ENCODE measurements at regions not wholly inside any gene's neighbourhood (a gene's known extent, or its start where the extent isn't known, plus 50 kb on each side); places are given as distances from the start of the nearest gene placed in this dataset.

DNA sequence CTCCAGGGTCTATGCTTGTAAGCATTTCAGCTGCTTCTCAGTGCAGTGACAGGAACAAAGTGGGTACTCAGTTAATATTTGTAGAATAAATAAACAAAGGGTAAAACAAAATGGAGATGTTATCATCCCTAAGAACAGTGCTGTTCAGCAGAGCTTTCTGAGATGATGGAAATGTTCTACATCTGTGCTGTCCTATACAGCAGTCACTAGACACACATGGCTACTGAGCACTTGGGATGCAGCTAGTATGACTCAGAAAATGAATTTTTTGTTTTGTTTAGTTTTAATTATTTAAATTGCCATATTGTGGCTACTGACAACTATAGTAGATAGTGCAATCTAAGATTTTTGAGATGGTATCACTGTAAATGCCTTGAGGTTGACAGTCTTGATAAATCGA, 283.8 kb upstream of the ADAMTS9 start:
- CTCF ChIA-PET = no interaction called here

DNA sequence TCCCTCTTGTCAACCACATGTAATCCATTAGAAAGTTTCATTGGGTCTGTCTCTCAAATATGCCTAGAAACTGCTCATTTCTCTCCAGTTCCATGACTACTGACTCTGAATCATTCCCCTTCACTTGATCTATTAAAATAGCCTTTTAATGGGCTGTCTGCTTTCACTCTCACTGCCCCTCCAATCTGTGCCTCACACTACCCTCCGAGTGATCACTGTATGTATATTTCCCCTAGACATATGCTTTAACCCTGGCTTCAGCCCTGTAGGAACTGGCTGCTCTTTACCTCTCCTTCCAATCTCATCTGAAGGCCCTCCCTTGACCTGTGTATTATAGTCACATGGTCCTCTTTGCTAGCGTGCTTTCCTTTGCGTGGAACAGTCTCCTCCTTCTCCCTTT, 282.8 kb upstream of the ADAMTS9 start:
- POLR2A ChIA-PET = no interaction called here
- CTCF ChIA-PET = no interaction called here

More for the DNA sequence above, 283.8 kb upstream of the ADAMTS9 start:
- POLR2A ChIA-PET = no interaction called here

DNA sequence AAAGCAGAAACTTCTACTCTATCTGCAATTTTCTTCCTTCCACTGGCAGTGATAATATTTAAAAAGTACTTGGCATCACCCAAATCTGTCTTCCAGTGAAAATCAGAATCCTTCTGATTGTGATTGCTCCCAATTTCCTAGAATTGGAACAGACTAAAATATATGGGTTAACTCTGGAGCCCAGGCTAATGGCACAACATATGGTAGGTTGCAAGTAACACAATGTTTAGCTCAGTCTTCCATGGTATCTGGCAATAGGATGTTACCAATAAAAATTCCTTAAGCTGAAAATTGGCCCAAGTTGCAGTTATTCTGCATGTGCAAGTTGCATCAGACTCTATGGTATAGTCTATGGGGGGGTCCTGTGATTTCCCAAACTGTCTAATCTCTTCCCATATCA, 273.5 kb upstream of the ADAMTS9 start:
- ChIA-PET POLR2A (no interaction called here), CTCF (no interaction called here)

DNA sequence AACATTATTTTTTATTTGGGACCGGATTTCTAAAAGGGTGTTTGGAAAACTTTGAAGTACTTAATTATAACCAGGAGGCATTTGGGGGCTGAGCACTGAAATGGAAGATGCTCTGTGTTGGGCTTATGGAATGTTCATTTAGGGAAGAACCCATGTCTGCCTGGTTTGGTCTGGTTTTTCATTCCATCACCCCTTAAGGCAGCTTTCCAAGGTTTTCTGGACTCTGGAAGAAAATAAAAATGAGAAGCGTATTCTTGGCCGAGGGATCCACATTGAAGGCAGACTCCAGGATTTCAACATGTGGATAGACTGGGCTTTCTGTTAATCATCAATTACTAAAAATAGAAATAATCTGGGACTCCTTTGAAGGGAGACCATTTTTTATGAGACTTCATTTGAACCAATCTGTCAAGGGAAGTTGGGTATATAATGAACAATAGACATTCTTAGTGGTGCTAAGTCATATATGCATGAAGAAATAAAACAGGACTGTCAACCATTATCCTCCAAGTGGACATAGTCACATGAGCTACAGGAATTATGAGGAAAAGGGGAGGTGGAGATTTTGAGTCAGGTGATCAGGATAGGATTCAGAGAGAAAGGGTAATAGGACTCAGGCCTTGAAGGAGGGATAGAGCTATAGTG, 270.5 kb upstream of the ADAMTS9 start:
- POLR2A ChIA-PET = no interaction called here
- CTCF ChIA-PET = no interaction called here

DNA sequence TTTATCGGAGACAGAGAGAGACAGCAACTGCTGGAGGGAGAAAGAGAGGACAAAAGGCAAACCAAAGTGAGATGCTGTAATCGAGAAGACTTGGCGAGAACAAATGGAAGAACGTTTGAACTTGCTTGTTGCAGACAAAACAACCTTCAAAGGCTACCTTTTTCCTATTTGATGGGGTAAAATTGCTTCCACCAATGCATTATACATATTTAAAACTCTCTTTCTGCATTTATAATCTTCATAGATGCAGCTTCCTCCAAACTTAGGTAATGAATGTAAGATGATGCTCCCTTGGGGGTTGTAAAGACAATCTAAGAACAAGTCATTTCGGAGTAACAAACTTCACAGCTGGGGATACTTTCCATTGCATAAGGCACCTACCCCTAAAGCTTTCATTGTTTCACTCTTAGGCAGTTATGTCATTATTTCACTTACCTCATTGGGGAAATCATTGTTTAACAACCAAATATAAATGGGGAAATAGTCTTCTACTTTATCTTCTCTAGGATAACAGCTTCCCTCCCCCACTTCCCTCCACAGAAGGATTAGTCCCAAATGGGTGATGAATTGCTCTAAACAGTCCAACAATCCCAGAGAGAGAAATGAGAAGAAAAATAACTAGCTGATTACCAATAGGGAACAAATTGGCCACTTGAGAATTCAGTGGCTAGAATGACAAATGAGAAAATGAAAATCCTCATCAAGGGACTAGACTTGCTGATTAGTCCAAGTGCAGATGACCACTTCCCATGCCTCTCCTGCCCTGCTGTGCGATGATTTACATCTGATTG, 269.8 kb upstream of the ADAMTS9 start:
- ChIA-PET POLR2A (no interaction called here), CTCF (no interaction called here)

DNA sequence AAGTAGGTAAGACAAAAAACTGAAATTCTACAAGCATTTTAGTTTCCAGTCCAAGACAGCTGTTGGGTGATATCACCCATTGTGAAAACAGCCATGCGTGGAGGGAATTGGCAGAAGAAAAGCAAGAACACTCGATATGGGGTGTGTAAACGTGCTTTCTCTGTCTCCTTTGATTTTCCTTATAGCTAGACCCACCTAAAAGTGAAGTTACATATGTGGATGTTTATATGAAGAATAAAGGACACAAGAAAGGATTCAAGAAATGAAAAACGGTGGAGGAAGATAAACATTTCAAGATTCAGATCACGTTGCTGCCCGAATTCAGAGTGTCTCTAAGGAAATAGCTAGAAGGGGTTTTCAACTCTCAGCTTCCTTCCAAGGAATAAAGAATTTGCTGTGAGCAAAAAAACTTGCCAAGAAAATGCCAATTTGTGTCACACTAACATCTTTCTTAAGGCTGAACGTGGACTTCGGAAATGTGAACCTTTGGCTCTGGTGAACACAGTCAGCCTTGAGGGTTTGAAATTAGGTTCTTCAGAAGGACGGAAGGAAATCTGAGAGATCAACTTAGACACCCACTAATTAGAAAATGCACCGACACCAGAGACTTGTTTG, 269.0 kb upstream of the ADAMTS9 start:
- ChIA-PET CTCF (no interaction called here), POLR2A (interaction anchor here (0.8 kb wide), 1 partner anchor 721 kb away, joined by 4 read pairs; no protein-coding TSS in a partner anchor)

DNA sequence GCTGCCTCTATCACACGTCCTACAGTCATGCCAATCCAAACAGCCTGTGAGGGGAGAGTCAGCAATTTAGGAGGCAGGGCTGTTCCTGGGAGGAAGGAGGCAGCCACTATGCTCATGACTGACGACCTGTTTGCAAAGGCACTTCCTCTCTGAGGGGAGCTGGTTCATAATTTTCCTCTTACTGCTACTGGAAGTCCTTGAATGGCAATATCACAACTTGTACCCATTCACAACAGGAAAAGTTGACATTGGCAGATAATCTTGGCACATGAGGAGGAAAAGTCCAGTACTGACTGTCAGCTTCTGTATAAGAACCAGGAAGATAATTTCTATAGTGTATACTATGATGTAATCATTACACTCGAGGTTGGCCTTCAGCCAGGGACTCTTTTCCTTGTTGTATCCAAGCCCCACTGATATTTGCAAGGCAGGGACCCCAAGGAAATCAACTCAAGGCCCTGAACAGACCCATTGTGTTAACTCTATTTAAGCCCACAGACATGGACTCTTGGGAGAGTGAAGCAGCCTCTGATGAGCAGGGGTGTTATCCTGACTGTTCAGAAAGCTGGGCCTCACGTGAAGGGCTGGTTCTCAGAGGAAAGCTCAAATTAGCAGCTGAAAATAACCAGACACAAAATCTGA, 267.3 kb upstream of the ADAMTS9 start:
- POLR2A ChIA-PET = no interaction called here
- CTCF ChIA-PET = no interaction called here

DNA sequence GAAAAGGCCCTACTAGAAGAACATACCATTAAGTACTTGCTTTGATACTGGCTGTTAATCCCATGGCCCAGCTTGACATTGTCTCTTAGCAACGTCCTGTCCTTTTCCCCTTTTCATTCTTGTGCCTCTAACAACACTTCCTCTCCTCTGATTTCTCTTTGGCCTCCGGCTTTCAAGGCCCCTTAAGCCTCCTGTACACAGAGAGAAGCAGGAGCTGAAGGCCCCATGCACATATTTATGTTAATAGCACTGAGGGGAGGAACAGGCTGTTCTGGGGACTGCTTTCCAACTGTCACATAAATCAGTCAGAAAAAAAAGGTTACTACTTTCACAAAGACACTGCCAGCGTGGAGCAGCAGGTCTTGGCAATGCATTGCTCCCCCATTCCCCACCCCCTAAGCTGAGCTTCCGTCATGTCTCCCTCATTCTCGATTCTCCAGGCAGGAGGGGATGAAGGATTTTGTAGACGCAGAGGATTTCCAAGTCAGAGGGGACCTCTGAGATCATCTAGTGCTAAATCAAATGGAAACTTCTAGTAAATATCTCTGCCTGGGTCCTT, 257.4 kb upstream of the ADAMTS9 start:
- CTCF ChIA-PET = no interaction called here

DNA sequence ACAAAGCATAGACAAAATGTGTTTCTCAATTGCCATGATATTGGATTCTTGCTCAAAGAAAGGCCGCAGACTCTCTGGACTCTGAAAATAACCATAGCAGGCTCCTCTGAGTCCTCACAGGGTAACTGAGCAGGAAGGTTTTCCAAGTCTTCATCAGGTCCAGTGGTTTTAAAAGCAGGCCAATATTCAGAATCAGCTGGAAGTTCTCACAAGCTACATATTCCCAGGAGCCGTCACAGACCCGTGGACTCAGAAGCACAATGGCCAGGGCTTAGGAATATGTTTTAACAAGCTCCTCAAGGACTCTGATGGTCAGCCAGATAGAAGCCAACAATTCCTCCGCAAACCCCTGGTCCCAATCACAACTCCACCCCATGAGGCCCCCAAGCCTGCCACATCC, 256.1 kb upstream of the ADAMTS9 start:
- CTCF ChIA-PET = no interaction called here
- POLR2A ChIA-PET = no interaction called here

More for the DNA sequence above, 257.4 kb upstream of the ADAMTS9 start:
- POLR2A ChIA-PET = no interaction called here

DNA sequence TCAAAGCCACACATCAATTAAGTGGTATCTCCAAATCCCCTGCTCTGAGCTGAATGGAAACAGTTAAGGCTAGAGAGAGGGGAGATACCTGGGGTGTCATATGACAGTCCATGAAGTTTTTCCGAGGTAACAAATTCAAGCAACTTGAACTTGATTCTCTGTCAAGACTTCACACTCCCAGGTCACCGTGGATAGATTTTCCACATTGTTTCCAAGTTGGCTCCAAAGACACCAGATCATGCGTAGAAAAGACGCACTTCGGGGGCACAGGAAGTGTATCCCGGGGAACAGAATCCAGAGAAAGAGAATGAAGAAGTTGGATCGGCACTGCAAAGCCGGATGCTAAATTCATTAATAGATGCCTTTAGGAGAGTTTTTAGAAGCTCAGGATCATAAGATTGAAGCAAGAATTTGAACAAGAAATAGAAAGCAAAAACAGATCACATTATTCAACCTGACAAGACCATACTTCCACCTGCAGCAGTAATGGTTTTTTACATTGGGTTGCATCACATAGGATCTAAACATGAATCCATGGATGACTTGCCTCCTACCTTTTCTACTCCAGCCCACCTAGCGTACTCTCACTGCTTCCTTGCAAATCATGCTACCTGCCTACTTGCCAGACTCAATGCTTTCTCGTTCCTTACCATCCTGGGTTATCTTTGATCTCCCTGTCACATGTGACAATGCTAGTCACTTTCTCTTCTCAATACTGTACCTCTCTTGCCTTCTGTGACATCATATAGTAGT, 253.0 kb upstream of the ADAMTS9 start:
- CTCF ChIA-PET = no interaction called here
- POLR2A ChIA-PET = no interaction called here

DNA sequence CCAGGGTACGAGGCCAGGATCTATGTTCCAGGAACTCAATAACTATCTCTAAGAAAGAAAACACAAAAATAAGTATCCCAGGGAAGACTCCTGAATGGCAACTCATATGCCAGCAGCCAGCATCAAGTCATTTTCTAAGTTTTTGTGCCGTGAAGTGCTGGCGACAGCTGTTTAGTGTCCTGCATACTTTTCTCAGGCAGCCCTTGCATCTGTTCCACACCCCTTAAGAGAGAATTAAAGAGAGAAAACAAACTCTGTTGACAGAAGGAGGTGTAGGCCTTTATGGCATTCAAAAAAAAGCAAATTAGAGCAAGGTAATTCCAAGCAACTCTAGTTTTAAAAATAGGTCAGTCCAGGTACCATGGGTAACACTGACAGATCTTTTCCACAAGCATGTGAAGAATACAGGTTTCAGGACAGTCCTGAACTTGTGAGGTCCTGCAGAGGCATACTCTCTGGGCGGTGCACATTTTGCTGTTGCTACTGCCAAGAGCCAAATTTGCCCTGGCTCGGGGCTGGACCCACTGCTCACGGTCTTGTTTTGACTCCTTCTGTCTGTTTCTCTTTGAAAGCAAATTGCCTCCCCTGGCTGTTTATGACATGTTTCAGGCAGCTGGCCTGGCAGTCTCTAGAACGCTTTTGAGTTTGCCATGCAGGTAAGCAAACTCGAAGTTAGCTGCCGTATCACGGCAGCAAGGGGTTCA, 252.1 kb upstream of the ADAMTS9 start:
- CTCF ChIA-PET = no interaction called here

DNA sequence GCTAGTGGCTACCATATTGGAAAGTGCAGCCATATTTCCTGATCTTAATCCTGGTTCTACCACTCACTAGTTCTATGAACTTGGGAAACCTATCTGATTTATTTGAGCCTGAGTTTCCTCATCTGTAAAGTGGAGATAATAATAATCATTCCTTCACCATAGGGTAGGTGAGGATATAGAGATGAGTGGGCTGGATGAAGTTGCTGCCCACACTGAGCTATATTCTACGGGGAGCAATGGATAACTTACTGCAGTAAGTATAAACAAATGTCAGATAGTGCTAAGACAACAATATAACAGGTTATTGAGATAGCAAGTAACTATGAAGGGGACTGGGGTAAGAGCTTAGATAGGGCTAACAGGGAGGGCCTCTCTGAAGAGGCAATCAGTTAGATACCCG, 251.5 kb upstream of the ADAMTS9 start:
- CTCF ChIA-PET = no interaction called here
- POLR2A ChIA-PET = no interaction called here

More for the DNA sequence above, 252.1 kb upstream of the ADAMTS9 start:
- POLR2A ChIA-PET = no interaction called here

DNA sequence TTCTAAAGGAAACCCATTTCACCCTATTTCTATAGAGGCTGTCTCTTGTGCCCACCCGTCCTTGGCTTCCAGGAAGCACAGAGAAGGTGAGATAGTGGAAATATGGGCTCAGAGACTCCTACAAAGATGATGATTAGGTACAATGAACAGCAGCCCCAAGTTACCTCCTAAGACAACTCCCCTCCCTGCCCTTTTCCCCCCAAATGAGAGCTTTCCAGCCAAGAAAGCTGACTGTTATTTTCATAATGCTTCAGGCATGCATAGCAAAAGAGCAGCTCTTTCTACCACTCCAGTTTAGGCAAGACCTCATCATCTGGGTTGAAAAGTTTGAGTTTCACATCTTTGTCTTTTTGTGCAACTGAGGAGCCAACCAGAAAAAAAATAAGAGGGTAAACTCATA, 248.8 kb upstream of the ADAMTS9 start:
- ChIA-PET POLR2A (no interaction called here), CTCF (no interaction called here)

DNA sequence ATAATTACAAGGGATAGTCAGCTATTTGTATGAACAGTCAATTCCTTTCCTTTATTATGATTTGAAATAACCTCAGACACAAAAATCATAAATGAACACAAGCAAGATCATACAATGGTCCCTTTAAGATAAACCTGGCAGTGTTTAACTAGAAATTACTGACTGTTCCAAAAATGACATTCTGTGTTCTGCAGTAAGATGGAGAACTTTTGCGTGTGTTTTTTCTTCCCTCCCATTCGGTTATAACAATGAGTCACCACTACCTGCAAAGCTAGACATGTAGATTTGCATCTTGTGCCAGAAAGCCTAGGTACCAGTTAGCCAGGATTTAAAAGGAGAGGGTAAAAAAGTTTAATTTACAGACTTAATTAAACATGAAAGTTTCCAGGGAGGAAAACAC, 248.2 kb upstream of the ADAMTS9 start:
- ChIA-PET POLR2A (no interaction called here), CTCF (no interaction called here)

DNA sequence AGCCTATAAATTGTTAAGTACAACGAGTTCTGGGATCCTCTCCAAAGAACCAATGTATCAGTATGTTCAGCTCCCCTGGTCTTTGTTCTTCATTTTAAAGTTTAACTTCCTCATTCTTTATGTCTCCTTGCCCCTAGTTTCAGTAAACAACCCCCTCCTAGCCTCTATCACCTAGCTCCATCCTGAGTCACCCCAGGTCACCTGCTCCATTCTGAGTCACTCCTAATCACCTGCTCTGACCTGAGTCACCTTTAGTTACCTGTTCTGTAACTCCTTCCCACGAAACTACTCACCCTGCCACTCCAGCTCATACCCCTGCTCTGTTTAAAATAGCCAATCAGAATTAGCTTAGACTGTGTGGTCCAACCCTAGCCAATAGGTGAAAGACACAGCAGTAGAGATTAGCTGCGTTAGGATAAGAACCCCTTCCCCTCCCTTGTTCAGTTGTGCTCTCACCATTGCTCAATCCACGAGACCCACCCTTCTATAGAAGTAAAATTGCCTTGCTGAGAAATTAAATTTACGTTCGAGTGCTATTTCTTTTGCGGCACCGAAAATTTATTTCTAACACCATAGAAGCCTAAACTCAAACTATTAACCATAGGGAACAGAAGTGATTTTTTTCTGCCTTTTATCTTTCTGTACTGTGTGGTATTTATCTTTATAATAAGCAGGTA, 245.0 kb upstream of the ADAMTS9 start:
- ChIA-PET CTCF (no interaction called here), POLR2A (no interaction called here)

DNA sequence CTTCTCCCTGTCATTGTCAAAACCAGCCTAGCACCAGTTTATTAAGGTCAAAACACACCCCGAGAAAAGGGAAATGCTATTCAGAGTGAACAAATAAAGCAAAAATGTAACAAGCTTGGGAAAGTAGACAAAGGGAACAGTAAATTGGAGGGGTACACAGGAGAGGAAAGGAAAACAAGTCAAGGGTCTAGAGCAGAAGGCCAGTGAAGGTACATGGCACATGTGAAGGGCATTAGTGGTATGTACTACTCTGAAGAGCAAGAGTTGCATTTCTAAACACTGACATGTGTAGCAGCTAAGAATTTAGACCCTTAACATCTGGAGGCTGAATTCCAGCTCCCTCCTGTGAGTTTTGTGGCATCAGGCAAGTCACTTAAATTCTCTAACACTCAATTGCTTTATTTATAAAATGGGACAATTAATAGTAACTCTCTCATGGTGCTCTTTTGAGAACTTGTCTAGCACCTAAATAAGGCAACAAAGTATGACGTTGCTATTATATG, 244.3 kb upstream of the ADAMTS9 start:
- POLR2A ChIA-PET = no interaction called here
- CTCF ChIA-PET = no interaction called here

DNA sequence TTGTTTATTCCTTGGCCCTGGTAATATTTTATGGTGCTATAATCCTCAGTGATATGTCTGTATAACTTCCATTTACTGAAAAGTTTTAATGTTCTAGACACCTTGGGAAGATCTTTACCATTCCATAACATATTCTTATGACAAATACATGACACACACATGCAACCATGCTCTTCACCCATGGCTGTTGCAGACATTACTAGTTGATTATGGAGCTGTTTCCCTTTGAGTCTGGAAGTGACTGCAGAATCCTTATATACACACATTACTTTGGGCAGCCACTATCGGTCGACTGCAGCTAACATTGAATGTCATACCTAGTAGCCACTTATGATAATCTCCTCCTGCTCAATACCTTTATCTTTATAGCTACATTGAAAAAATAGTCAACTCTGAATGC, 243.1 kb upstream of the ADAMTS9 start:
- POLR2A ChIA-PET = no interaction called here
- CTCF ChIA-PET = no interaction called here

DNA sequence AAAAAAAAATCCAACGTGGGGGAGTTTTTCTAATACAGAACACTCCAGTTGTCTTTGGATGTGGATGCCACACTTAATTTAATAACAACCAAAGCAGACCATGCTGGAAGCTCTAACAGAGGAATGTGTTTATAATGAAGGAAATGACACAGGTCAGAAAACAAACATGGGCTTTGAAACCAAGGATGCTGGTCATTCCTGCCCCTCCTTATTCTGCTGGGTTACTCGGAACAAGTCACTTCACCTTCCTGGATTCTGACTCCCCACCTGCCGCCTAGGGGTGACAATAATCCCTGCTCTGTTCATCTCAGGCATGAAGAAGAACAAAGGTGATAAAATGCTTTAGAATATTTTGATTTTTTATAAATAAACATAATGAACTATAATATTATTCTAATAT, 240.9 kb upstream of the ADAMTS9 start:
- POLR2A ChIA-PET = no interaction called here
- CTCF ChIA-PET = no interaction called here

DNA sequence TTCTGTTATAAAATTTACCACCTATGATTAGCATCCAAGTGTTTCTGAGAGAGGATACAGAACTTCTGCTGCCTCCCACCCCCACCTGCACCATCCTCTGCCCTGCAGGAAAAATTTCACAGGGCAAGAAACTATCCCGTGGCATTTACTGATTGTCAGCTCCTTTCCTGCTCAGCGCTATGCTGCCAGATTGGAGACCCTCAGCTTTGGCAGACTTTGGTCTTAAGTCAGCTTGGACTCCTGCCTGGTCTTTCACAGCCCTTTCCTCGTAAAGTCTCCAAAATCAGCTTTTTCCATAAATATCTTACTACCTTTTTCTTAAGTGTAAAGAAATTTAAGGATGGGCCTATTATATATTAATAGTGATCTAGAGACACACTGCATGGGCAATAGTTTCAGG, 239.9 kb upstream of the ADAMTS9 start:
- CTCF ChIA-PET = no interaction called here
- POLR2A ChIA-PET = no interaction called here

All from activated CD8-positive, alpha-beta memory T cell treated with anti-CD3 and anti-CD28 coated beads for 36 hours (primary cell).